AG04449 (cell line): ENCODE measurements at regions not wholly inside any gene's neighbourhood (a gene's known extent, or its start where the extent isn't known, plus 50 kb on each side); places are given as distances from the start of the nearest gene placed in this dataset.

Experiments used
- CTCF ChIA-PET: fragments of 350-600 bp; formaldehyde crosslinking; extraction: SDS; loops from one replicate; lab custom pipeline; 2021; ENCODE audit warnings: antibody characterized with exemption; lab: Yijun Ruan, JAX
- POLR2A ChIA-PET: fragments of 400-600, 350-600 bp; formaldehyde crosslinking; extraction: SDS; loops from one replicate; lab custom pipeline; 2020; ENCODE audit warnings: antibody characterized with exemption, inconsistent platforms; lab: Yijun Ruan, JAX
- DNase-seq: peaks from one replicate; pipeline ENCODE4 v3.0.0-alpha.2; 2010; ENCODE audit warnings: low read depth, low spot score
- H3K4me3 ChIP-seq: 2 replicates; pipeline ENCODE4 v1.5.1; 2011; ENCODE audit warnings: low read depth, mild to moderate bottlenecking, control low read depth, low read length
- TF ChIP-seq, protein P1 (sequence below): IDR thresholded peaks from one replicate; pipeline ENCODE4 v1.5.1; 2011; ENCODE audit warnings: mild to moderate bottlenecking, moderate library complexity, low read length, control low read depth, inconsistent platforms; ENCODE audit not compliant: insufficient read depth; ENCODE audit errors: missing control alignments

DNA sequence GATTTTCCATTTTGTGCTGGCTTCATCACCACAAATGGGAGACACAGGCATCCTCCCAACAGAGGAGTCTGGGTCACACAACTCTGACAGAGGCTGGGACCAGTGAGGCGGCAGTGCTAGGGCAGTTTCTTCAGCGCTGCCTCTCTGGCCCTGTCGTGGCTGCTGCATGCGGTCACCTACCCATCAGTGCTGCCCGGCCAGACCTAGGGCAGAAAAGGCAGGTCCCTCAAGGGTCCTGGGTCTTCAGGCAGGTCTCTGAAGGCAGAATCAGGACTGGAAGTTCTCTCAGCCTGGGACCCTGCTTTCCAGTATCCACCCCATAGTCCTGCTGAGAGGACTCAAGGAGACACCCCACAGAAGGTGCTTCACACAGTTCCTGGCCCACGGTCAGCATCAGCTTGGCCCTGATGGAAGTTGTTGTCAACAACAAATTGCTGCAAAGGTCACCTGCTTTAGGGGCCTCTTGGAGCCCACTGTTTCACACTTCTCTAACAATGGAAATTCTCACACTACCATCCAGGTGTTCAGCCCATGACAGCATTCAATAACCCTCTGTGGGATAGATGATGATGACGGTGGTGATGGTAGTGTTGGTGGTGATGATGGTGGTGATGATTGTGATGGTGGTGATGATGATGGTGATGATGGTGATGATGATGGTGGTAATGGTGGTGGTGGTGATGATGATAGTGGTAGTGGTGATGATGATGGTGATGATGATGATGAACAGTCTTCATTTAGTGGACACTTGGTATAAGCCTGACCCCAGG lies 146.4 kb upstream of the PPP1R26 start:
- H3K4me3 ChIP-seq = no peak overlapping the region
- POLR2A ChIA-PET = no interaction called here
- CTCF ChIA-PET = no interaction called here
- DNase-seq = no peak
- TF ChIP-seq, protein P1, sequence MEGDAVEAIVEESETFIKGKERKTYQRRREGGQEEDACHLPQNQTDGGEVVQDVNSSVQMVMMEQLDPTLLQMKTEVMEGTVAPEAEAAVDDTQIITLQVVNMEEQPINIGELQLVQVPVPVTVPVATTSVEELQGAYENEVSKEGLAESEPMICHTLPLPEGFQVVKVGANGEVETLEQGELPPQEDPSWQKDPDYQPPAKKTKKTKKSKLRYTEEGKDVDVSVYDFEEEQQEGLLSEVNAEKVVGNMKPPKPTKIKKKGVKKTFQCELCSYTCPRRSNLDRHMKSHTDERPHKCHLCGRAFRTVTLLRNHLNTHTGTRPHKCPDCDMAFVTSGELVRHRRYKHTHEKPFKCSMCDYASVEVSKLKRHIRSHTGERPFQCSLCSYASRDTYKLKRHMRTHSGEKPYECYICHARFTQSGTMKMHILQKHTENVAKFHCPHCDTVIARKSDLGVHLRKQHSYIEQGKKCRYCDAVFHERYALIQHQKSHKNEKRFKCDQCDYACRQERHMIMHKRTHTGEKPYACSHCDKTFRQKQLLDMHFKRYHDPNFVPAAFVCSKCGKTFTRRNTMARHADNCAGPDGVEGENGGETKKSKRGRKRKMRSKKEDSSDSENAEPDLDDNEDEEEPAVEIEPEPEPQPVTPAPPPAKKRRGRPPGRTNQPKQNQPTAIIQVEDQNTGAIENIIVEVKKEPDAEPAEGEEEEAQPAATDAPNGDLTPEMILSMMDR = no peak

GRCh38 chr9:135334953-135335460 lies 144.6 kb upstream of the PPP1R26 start:
- H3K4me3 ChIP-seq = no peak overlapping the region
- TF ChIP-seq, protein P1 = no peak
- POLR2A ChIA-PET = no interaction called here
- CTCF ChIA-PET = no interaction called here
- no peak for DNase-seq

GRCh38 chr9:135335691-135336181 lies 143.8 kb upstream of the PPP1R26 start:
- CTCF ChIA-PET = no interaction called here
- TF ChIP-seq, protein P1 = no peak
- no peak overlapping the region for H3K4me3 ChIP-seq
- POLR2A ChIA-PET = no interaction called here
- no peak for DNase-seq

GRCh38 chr9:135336722-135337527 lies 142.7 kb upstream of the PPP1R26 start:
- TF ChIP-seq, protein P1 = no peak
- no peak overlapping the region for H3K4me3 ChIP-seq
- no peak for DNase-seq
- POLR2A ChIA-PET = no interaction called here
- CTCF ChIA-PET = no interaction called here

DNA sequence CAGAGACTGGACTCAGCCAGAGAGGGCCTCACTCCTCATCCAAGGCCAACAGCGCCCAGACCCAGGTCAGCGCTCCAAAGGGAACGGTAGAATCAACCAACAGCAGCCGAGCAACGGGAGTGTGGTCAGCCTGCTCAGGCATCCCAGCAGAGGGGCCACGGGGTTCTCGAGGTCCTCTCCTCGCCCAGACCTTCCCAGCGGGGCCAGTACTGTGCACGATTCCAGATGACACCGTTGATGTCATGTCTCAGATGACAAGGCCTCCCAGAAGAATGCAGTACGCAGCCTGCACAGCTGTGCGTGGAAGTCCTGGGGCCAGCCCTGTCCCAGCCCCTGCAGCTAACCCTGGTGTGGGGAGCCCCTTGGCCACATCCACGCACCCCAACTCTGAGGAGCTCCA lies 141.0 kb upstream of the PPP1R26 start:
- H3K4me3 ChIP-seq = no peak overlapping the region
- POLR2A ChIA-PET = interaction anchor here (0.6 kb wide), 1 partner anchor 10 kb away, joined by 3 read pairs; no protein-coding TSS in a partner anchor
- TF ChIP-seq, protein P1 = no peak
- no peak for DNase-seq
- CTCF ChIA-PET = no interaction called here
